Neuron (in vitro differentiated cells): ENCODE measurements at regions not wholly inside any gene's neighbourhood (a gene's known extent, or its start where the extent isn't known, plus 50 kb on each side); places are given as distances from the start of the nearest gene placed in this dataset.
"Not testable (repeated sequence)": the region's sequence is repeated elsewhere in the genome, so short reads cannot be mapped to it uniquely, and the experiment has no call there.

Source experiments
- H2AFZ ChIP-seq: one replicate; pipeline ENCODE4 v1.6.1; 2013; ENCODE audit warnings: low read depth, mild to moderate bottlenecking, inconsistent platforms, low read length, moderate library complexity
- H3K27me3 ChIP-seq: one replicate; pipeline ENCODE4 v1.6.1; 2013; ENCODE audit warnings: low read length; ENCODE audit not compliant: insufficient read depth
- H3K36me3 ChIP-seq: one replicate; pipeline ENCODE4 v1.6.1; 2013; ENCODE audit warnings: low read length; ENCODE audit not compliant: insufficient read depth
- H3K4me1 ChIP-seq: one replicate; pipeline ENCODE4 v1.6.1; 2013; ENCODE audit warnings: low read length; ENCODE audit not compliant: insufficient read depth
- H3K4me3 ChIP-seq: 2 replicates; pipeline ENCODE4 v1.5.1; 2013; ENCODE audit warnings: mild to moderate bottlenecking, low read length, moderate library complexity
- H3K9me3 ChIP-seq: one replicate; pipeline ENCODE4 v1.6.1; 2013; ENCODE audit warnings: low read length

GRCh38 chr4:187711586-187711985 is 284.0 kb upstream of the ZFP42 start:
- Histone ChIP-seq H3K27me3 (no peaks in the 10 kb centered on the region), H3K36me3 (no peaks in the 10 kb centered on the region), H3K4me1 (no peaks in the 10 kb centered on the region), H3K9me3 (no peaks in the 10 kb centered on the region), H2AFZ (no peak overlapping the region), H3K4me3 (no peak overlapping the region)

- Histone ChIP-seq H3K36me3 (no peaks in the 10 kb centered on the region), H3K4me1 (no peaks in the 10 kb centered on the region), H2AFZ (no peak overlapping the region), H3K4me3 (no peak overlapping the region), H3K9me3 (no peaks in the 10 kb centered on the region), H3K27me3 (no peaks in the 10 kb centered on the region)
Measured at GRCh38 chr4:187714957-187715356, 280.6 kb upstream of the ZFP42 start.

GRCh38 chr4:187715466-187715865 is 280.1 kb upstream of the ZFP42 start:
- Histone ChIP-seq H3K4me1 (no peaks in the 10 kb centered on the region), H3K9me3 (no peaks in the 10 kb centered on the region), H2AFZ (no peak overlapping the region), H3K4me3 (no peak overlapping the region), H3K27me3 (no peaks in the 10 kb centered on the region), H3K36me3 (no peaks in the 10 kb centered on the region)

GRCh38 chr4:187724456-187724855 is 271.1 kb upstream of the ZFP42 start:
- Histone ChIP-seq H3K9me3 (no peaks in the 10 kb centered on the region), H2AFZ (no peak overlapping the region), H3K36me3 (no peaks in the 10 kb centered on the region), H3K27me3 (no peaks in the 10 kb centered on the region), H3K4me1 (no peaks in the 10 kb centered on the region), H3K4me3 (no peak overlapping the region)

- H3K9me3 ChIP-seq = no peaks in the 10 kb centered on the region
- H3K4me3 ChIP-seq = no peak overlapping the region
- no peak overlapping the region for H2AFZ ChIP-seq
- no peaks in the 10 kb centered on the region for H3K4me1 ChIP-seq
- no peaks in the 10 kb centered on the region for H3K27me3 ChIP-seq
- no peaks in the 10 kb centered on the region for H3K36me3 ChIP-seq
Measured at GRCh38 chr4:187726485-187726884, 269.1 kb upstream of the ZFP42 start.

- Histone ChIP-seq H2AFZ (no peak overlapping the region), H3K36me3 (no peaks in the 10 kb centered on the region), H3K9me3 (no peaks in the 10 kb centered on the region), H3K4me1 (no peaks in the 10 kb centered on the region), H3K27me3 (no peaks in the 10 kb centered on the region), H3K4me3 (no peak overlapping the region)
Measured at GRCh38 chr4:187732524-187732923, 263.0 kb upstream of the ZFP42 start.

GRCh38 chr4:187739771-187740170 is 255.8 kb upstream of the ZFP42 start:
- no peak overlapping the region for H3K4me3 ChIP-seq
- H3K4me1 ChIP-seq = no peaks in the 10 kb centered on the region
- H3K27me3 ChIP-seq = no peaks in the 10 kb centered on the region
- H3K36me3 ChIP-seq = no peaks in the 10 kb centered on the region
- no peaks in the 10 kb centered on the region for H3K9me3 ChIP-seq
- H2AFZ ChIP-seq = no peak overlapping the region

- Histone ChIP-seq H3K4me3 (no peak overlapping the region), H3K4me1 (no peaks in the 10 kb centered on the region), H3K36me3 (no peaks in the 10 kb centered on the region), H3K9me3 (no peaks in the 10 kb centered on the region), H2AFZ (no peak overlapping the region), H3K27me3 (no peaks in the 10 kb centered on the region)
Measured at GRCh38 chr4:187744911-187745310, 250.7 kb upstream of the ZFP42 start.

GRCh38 chr4:187750652-187751051 is 244.9 kb upstream of the ZFP42 start:
- H3K4me3 ChIP-seq, H3K4me1 ChIP-seq, H2AFZ ChIP-seq, H3K9me3 ChIP-seq, H3K27me3 ChIP-seq, H3K36me3 ChIP-seq: not testable (repeated sequence)

- H3K4me1 ChIP-seq = no peaks in the 10 kb centered on the region
- H3K36me3 ChIP-seq = no peaks in the 10 kb centered on the region
- H3K9me3 ChIP-seq = no peaks in the 10 kb centered on the region
- no peak overlapping the region for H3K4me3 ChIP-seq
- no peaks in the 10 kb centered on the region for H3K27me3 ChIP-seq
- H2AFZ ChIP-seq = no peak overlapping the region
Measured at GRCh38 chr4:187767158-187767557, 228.4 kb upstream of the ZFP42 start.

- Histone ChIP-seq H2AFZ (no peak overlapping the region), H3K27me3 (no peaks in the 10 kb centered on the region), H3K9me3 (no peaks in the 10 kb centered on the region), H3K4me3 (no peak overlapping the region), H3K4me1 (no peaks in the 10 kb centered on the region), H3K36me3 (no peaks in the 10 kb centered on the region)
Measured at GRCh38 chr4:187767687-187768086, 227.9 kb upstream of the ZFP42 start.

- no peaks in the 10 kb centered on the region for H3K27me3 ChIP-seq
- no peak overlapping the region for H3K4me3 ChIP-seq
- H3K4me1 ChIP-seq = no peaks in the 10 kb centered on the region
- no peaks in the 10 kb centered on the region for H3K36me3 ChIP-seq
- H3K9me3 ChIP-seq = no peaks in the 10 kb centered on the region
- H2AFZ ChIP-seq = no peak overlapping the region
Measured at GRCh38 chr4:187770345-187770744, 225.2 kb upstream of the ZFP42 start.

- H3K9me3 ChIP-seq = no peaks in the 10 kb centered on the region
- no peaks in the 10 kb centered on the region for H3K36me3 ChIP-seq
- no peaks in the 10 kb centered on the region for H3K27me3 ChIP-seq
- H3K4me1 ChIP-seq = no peaks in the 10 kb centered on the region
- H3K4me3 ChIP-seq = no peak overlapping the region
- H2AFZ ChIP-seq = no peak overlapping the region
Measured at GRCh38 chr4:187777954-187778353, 217.6 kb upstream of the ZFP42 start.

- H2AFZ ChIP-seq = no peak overlapping the region
- H3K4me1 ChIP-seq = no peaks in the 10 kb centered on the region
- no peaks in the 10 kb centered on the region for H3K36me3 ChIP-seq
- no peaks in the 10 kb centered on the region for H3K9me3 ChIP-seq
- H3K4me3 ChIP-seq = no peak overlapping the region
- H3K27me3 ChIP-seq = no peaks in the 10 kb centered on the region
Measured at GRCh38 chr4:187780070-187780469, 215.5 kb upstream of the ZFP42 start.
